ENCODE measurements at regions not wholly inside any gene's neighbourhood (a gene's known extent, or its start where the extent isn't known, plus 50 kb on each side); places are given as distances from the start of the nearest gene placed in this dataset.
"Not testable (repeated sequence)": the region's sequence is repeated elsewhere in the genome, so short reads cannot be mapped to it uniquely, and the experiment has no call there.

- DNase-seq, result no peak
Measured at GRCh38 chr2:17188721-17189120, 329.5 kb downstream of the RAD51AP2 start.

GRCh38 chr2:17184512-17184911 is 333.7 kb downstream of the RAD51AP2 start:
- DNase-seq, result no peak

GRCh38 chr2:17182399-17182798 is 335.8 kb downstream of the RAD51AP2 start:
- no peak for DNase-seq

- no peak for DNase-seq
Measured at GRCh38 chr2:17181051-17181752, 337.0 kb downstream of the RAD51AP2 start.

- no peak for DNase-seq
Measured at GRCh38 chr2:17179145-17179808, 339.0 kb downstream of the RAD51AP2 start.

- DNase-seq, result no peak
Measured at GRCh38 chr2:17177088-17177487, 341.2 kb downstream of the RAD51AP2 start.

- DNase-seq, result no peak
Measured at GRCh38 chr2:17171446-17172049, 346.7 kb downstream of the RAD51AP2 start.

- DNase-seq, result no peak
Measured at GRCh38 chr2:17166506-17166905, 351.7 kb downstream of the RAD51AP2 start.

GRCh38 chr2:17164550-17164949 is 353.7 kb downstream of the RAD51AP2 start:
- no peak for DNase-seq

GRCh38 chr2:17163638-17164037 is 354.6 kb downstream of the RAD51AP2 start:
- no peak for DNase-seq

GRCh38 chr2:17162713-17163112 is 355.5 kb downstream of the RAD51AP2 start:
- DNase-seq, result no peak

GRCh38 chr2:17160594-17160993 is 357.6 kb downstream of the RAD51AP2 start:
- no peak for DNase-seq

GRCh38 chr2:17156086-17156485 is 362.2 kb downstream of the RAD51AP2 start:
- DNase-seq, result no peak

- DNase-seq, result no peak
Measured at GRCh38 chr2:17149945-17150344, 368.3 kb downstream of the RAD51AP2 start.

- DNase-seq, result no peak
Measured at GRCh38 chr2:17148407-17149145, 369.7 kb downstream of the RAD51AP2 start.

- DNase-seq, result no peak
Measured at GRCh38 chr2:17146358-17146757, 371.9 kb downstream of the RAD51AP2 start.

GRCh38 chr2:17136877-17137276 is 381.4 kb downstream of the RAD51AP2 start:
- no peak for DNase-seq

- no peak for DNase-seq
Measured at GRCh38 chr2:17136231-17136630, 382.0 kb downstream of the RAD51AP2 start.

GRCh38 chr2:17135619-17136018 is 382.6 kb downstream of the RAD51AP2 start:
- DNase-seq, result no peak

GRCh38 chr2:17133052-17133671 is 385.1 kb downstream of the RAD51AP2 start:
- no peak for DNase-seq

- not testable (repeated sequence) for DNase-seq
Measured at GRCh38 chr2:17130627-17131026, 387.6 kb downstream of the RAD51AP2 start.

- no peak for DNase-seq
Measured at GRCh38 chr2:17125989-17126620, 392.1 kb downstream of the RAD51AP2 start.
